GM21367 (cell line): ENCODE measurements at regions not wholly inside any gene's neighbourhood (a gene's known extent, or its start where the extent isn't known, plus 50 kb on each side); places are given as distances from the start of the nearest gene placed in this dataset.
"Not testable (repeated sequence)": the region's sequence is repeated elsewhere in the genome, so short reads cannot be mapped to it uniquely, and the experiment has no call there.

Experiments
- ATAC-seq: cut with Tn5 transposase; IDR thresholded peaks from one replicate; pipeline ENCODE4 v1.9.1; 2021; ENCODE audit not compliant: unreplicated experiment

DNA sequence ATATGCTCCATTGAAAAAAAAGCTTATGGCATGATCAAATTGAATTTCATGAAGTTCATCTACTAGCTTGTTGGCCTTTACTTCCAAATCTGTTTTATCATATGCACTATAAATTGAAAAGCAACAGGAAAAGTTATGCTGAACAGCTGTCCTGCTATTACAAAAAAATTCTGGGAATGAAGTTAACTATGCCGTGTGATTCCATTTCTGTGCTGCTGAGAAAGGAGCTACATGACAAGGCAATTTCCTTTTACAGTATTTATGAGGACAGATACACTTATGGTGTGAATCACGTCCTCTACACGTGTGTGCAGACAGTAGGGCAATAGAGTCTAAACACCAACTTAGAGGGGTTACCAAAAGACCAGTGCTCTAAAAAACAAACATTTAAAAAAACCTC, 426.5 kb upstream of the AKR1E2 start:
- no peak for ATAC-seq

DNA sequence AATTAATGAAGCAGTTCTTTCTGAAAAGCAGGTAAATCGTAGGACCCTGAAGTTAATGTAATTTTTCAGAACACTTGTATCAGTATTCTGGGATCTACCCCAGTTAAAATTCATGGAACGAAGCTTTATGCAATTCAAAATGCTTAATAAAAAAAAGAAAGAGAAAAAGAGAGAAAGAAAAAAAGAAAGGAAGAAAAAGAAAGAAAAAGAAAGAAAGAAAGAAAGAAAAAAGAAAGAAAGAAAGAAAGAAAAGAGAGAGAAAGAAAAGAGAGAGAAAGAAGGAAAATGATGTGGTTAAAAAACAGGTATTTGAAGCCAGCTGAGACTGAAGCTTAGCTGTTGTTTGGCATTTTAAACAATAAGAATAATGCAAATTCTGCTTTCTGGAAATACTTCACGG, 427.4 kb upstream of the AKR1E2 start:
- no peak for ATAC-seq

DNA sequence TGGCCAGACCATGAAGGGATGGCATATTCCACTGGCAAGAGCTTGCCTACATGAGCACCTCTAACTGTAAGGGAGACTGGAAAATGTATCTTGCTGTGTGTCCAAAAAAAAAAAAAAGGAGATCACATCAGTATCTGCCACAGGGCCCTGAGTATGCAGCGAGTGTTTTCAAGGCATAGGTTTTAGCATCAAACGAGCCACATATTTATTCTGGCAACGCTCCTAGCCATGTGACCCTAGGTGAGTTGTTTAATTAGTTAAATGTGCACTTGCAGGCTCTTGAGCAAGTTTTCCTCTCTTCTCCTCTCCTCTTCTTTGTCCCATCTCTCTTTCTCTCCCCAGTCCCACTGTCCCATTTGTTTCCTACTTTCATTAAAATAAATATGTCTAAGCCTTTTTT, 428.7 kb upstream of the AKR1E2 start:
- ATAC-seq, result no peak

GRCh38 chr10:4396401-4397283, 429.4 kb upstream of the AKR1E2 start:
- no peak for ATAC-seq

DNA sequence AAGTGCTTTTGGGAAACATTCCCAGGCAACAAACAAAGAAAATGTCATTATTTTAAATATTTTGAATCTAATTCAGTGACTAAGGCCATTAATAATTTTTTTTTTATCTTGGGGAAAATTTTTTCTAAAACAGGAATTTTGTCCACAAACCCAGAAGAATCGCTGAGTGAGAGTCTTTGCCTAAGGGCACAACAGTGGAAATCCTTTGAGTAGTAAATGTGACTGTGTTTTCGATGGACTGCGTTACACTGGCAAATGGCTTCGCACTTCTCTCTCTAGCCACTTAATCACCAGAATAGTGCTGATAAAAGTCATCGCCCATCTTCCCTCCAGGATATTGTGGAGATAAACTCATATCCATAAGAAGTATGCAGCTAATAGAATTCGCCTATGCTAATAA, 430.3 kb upstream of the AKR1E2 start:
- ATAC-seq, result no peak

GRCh38 chr10:4394455-4394854, 431.6 kb upstream of the AKR1E2 start:
- ATAC-seq, result not testable (repeated sequence)

- no peak for ATAC-seq
Observed at GRCh38 chr10:4391683-4392082, 434.3 kb upstream of the AKR1E2 start.

DNA sequence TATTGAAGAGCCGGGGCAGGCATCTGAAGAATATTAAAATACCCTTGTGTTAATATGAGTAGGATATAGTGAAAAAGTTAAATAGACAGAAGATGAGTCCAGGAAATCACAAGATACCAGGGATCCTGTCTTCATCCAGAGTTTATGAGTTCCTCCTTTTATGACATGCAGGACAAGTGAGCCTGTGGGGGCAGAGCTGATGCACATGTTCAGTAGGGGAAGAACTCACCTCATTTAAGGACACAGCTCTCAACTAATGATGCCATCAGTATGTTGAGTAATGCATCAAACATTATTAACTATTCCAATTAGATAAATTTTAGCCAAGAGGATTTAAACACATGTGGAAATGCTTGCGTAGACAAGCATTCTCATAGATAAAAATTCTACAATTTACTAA, 435.8 kb upstream of the AKR1E2 start:
- ATAC-seq, result no peak

- no peak for ATAC-seq
Observed at GRCh38 chr10:4385231-4385870, 440.7 kb upstream of the AKR1E2 start.

DNA sequence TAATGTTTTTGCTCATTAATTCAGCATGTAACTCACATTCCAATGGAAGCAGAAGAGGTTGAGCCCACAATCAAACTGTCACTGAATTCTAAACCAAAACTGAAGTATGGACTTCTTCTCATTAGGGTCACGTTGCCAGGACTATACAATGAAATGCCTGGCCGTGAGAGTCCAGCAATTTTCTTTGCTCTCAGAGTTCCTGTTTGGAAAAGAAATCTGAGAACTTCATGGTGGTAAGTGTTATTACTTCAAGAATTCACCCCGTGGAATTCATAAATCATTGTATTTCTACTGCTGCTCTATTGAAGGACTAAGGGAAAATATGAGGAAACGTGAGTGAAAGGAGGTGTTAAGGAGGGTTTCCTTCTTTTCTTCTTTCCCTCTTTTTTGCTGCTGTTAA, 441.8 kb upstream of the AKR1E2 start:
- no peak for ATAC-seq

GRCh38 chr10:4383651-4384098, 442.3 kb upstream of the AKR1E2 start:
- ATAC-seq, result no peak

GRCh38 chr10:4382811-4383210, 443.2 kb upstream of the AKR1E2 start:
- ATAC-seq, result no peak

GRCh38 chr10:4373612-4374011, 452.4 kb upstream of the AKR1E2 start:
- no peak for ATAC-seq

DNA sequence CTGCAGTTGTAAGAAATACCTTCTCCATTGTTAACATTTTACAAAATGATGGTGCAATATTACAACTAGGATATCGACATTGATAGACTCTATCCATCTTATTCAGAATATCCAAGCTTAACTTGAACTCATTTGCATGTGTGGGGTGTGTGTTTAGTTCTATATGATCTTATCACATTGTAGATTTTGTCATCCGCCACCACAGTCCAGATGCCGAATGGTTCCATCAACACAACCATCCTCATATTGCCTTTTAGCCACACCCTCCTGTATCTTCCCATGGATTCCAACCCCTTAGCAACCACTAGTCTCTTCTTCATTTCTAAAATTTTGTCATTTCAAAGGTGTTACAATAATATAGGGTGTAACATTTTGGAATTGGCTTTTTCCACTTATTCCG, 452.9 kb upstream of the AKR1E2 start:
- ATAC-seq, result no peak

DNA sequence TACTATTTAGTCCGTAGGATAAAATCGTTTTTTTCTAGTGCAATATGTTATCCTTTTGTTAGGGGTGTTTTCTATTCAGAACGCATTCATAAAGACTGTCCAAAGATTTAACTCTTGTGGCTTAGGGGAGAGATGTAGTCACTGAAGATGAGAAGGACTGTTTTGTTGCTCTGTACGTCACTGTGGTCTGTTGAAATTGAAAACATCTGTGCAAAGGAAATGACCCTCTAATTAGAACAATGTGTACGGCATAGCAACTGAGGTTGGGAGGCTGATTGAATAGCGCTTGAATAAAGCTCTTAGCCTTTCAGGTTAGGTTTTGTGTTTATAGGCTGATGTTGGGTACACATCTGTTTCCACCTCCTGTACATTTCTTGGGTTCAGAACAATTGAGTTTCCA, 453.4 kb upstream of the AKR1E2 start:
- ATAC-seq, result no peak

- ATAC-seq, result no peak
Observed at GRCh38 chr10:4371691-4372295, 454.2 kb upstream of the AKR1E2 start.

DNA sequence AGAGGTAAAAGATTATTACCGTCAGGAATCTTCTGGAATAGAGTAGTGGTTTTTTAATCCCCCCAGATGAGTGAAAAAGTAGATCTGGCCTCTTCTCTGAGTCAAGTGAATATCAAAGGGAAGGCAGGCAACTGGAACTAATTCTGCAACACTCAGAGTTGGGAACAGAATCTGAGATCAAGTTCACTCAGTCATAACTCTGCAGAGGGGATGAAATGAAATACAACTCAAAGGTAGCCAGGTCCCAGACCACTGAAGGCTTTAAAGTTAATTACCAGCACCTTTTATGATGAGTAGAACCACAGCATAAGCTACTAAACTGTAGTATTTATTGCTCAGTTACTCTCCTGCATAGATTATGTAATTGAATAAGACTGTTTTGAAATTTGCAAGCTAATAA, 455.6 kb upstream of the AKR1E2 start:
- ATAC-seq, result no peak

DNA sequence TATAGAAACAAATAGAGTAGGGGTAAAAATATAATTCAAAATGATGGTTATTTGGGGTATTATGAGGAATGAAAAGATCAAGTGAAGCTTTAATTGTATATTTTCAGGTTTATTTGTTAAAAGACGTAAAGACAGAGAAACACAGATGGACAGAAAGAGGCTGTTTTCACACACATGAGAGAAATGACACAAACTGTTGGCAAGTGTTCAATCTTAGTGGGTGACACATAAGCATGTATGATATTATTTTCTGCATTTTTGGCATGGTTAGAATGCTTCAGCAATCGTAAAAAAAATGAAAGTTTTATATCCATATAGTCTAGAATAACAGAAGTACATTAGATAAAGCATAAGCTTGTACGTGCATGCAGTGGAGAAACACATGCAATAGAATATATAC, 464.4 kb upstream of the AKR1E2 start:
- no peak for ATAC-seq

DNA sequence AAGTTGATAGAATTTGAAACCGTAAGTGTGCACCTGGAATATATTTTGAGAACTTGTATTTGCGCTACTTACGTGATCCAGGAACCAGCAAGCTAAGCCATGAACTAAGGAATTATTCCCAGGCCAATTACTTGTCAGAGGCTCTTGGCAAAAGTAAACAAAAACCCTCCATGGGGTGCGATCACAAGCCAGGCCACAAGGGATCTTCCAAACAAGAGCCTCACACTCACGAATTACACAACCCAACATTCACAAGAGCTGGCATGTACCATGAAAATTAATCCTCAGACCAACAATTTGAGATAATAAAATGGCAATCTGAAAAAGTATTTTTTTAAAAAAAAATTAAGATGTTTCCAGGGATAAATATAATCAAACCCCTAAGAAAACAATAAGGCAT, 467.0 kb upstream of the AKR1E2 start:
- ATAC-seq, result no peak

- ATAC-seq, result no peak
Observed at GRCh38 chr10:4357911-4358310, 468.1 kb upstream of the AKR1E2 start.

DNA sequence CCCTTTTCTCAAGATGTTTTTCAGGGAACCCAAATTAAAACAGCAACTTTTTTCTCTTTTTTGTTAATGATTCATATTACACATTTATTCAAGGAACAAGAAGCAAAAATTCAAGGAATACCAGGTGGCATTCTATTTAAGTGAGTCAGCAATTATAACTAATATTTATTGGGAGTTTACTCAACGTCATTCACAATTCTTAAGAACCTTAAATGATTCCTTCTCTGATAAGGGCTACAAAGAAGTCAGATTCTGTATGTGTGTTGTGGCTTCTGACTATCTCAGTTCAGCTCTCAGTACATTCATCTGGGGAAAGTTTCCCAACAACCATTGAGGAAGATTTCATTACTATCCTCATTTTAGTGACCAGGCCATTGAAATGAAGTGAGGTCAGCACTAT, 470.7 kb upstream of the AKR1E2 start:
- ATAC-seq, result no peak

- ATAC-seq, result no peak
Observed at GRCh38 chr10:4354382-4354812, 471.6 kb upstream of the AKR1E2 start.
